Activated T-helper 9 cell treated with anti-CD3 and anti-CD28 coated beads, Interleukin-2, amount 50 U/mL, for 16 hours (primary cell): ENCODE measurements at regions not wholly inside any gene's neighbourhood (a gene's known extent, or its start where the extent isn't known, plus 50 kb on each side); places are given as distances from the start of the nearest gene placed in this dataset.
"Not testable (repeated sequence)": the region's sequence is repeated elsewhere in the genome, so short reads cannot be mapped to it uniquely, and the experiment has no call there.

Experiments used
- DNase-seq: peaks from one replicate; pipeline ENCODE4 v3.0.0-alpha.2; 2020; ENCODE audit warnings: low read depth

- DNase-seq, result no peak
These were observed 70.9 kb upstream of the ZNF169 start for GRCh38 chr9:94188246-94188645.

- DNase-seq, result not testable (repeated sequence)
These were observed 67.4 kb upstream of the ZNF169 start for GRCh38 chr9:94191706-94192105.

- no peak for DNase-seq
These were observed 60.7 kb upstream of the ZNF169 start for GRCh38 chr9:94198414-94198813.

GRCh38 chr9:94199776-94200175, 59.3 kb upstream of the ZNF169 start:
- no peak for DNase-seq

GRCh38 chr9:94204174-94204573, 54.9 kb upstream of the ZNF169 start:
- no peak for DNase-seq

GRCh38 chr9:94207781-94208180, 51.3 kb upstream of the ZNF169 start:
- no peak for DNase-seq
